ENCODE measurements at regions not wholly inside any gene's neighbourhood (a gene's known extent, or its start where the extent isn't known, plus 50 kb on each side); places are given as distances from the start of the nearest gene placed in this dataset.
"Not testable (repeated sequence)": the region's sequence is repeated elsewhere in the genome, so short reads cannot be mapped to it uniquely, and the experiment has no call there.

- in situ Hi-C loops (cut with HindIII; ENCODE audit: low sequenced_read_pairs): loop anchor here (5.0 kb wide), 1 partner anchor 39 kb away; no protein-coding TSS in a partner anchor
Measured at GRCh38 chr12:84165998-84166571, 746.5 kb downstream of the SLC6A15 start.

- in situ Hi-C loops (cut with HindIII; ENCODE audit: low sequenced_read_pairs): no loop called here
Measured at GRCh38 chr12:84161296-84161695, 751.3 kb downstream of the SLC6A15 start.

GRCh38 chr12:84159260-84159659, 753.3 kb downstream of the SLC6A15 start:
- in situ Hi-C loops (cut with HindIII; ENCODE audit: low sequenced_read_pairs): no loop called here

DNA sequence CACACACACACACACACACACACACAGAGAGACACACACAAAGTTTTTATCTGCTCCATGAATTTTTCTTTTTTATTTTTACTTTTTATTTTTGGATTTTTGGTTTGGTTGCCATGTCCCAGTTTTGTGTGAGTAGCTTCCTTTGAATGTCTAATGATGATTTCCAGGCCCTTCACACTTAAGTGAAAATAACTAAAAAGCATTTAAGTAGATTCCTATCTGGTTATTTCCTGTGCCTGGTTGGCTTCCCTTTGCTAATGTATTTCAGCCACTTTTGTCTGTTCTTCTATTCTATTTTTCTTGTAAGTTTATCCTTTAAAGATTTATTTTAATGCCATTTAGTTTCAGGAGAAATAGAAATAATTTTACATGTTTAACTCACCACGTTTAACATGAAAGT, 755.4 kb downstream of the SLC6A15 start:
- in situ Hi-C loops (cut with HindIII; ENCODE audit: low sequenced_read_pairs): no loop called here

- in situ Hi-C loops (cut with HindIII; ENCODE audit: low sequenced_read_pairs): not testable (repeated sequence)
Measured at GRCh38 chr12:84154991-84155930, 757.3 kb downstream of the SLC6A15 start.

DNA sequence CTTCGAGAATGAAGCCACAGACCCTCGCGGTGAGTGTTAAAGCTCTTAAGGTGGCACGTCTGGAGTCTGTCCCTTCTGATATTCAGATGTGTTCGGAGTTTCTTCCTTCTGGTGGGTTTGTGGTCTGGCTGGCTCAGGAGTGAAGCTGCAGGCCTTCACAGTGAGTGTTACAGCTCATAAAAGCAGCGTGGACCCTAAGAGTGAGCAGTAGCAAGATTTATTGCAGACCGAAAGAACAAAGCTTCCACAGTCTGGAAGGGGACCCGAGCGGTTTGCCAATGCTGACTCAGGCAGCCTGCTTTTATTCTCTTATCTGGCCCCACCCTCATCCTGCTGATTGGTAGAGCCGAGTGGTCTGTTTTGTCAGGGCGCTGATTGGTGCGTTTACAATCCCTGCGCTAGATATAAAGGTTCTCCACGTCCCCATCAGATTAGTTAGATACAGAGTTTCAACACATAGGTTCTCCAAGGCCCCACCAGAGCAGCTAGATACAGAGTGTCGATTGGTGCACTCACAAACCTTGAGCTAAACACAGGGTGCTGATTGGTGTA, 758.1 kb downstream of the SLC6A15 start:
- in situ Hi-C loops (cut with HindIII; ENCODE audit: low sequenced_read_pairs): not testable (repeated sequence)

GRCh38 chr12:84150201-84150600, 762.4 kb downstream of the SLC6A15 start:
- in situ Hi-C loops (cut with HindIII; ENCODE audit: low sequenced_read_pairs): no loop called here

DNA sequence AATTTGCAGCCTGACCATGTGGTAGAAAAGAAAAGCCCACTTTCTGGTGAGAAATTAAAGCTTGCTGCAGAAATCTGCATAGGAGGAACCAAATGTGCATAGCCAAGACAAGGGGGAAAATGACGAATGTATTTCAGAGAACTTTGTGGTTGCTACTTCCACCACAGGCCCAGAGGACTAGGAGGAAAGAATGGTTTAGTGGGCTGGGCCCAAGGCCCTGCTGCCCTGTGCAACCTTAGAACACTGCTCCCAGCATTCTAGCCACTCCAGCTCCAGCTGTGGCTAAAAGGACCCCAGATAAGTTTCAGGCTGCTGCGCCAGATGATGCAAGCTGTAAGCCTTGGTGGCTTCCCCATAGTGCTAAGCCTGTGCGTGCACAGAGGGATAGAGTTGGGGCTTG, 764.3 kb downstream of the SLC6A15 start:
- in situ Hi-C loops (cut with HindIII; ENCODE audit: low sequenced_read_pairs): no loop called here

DNA sequence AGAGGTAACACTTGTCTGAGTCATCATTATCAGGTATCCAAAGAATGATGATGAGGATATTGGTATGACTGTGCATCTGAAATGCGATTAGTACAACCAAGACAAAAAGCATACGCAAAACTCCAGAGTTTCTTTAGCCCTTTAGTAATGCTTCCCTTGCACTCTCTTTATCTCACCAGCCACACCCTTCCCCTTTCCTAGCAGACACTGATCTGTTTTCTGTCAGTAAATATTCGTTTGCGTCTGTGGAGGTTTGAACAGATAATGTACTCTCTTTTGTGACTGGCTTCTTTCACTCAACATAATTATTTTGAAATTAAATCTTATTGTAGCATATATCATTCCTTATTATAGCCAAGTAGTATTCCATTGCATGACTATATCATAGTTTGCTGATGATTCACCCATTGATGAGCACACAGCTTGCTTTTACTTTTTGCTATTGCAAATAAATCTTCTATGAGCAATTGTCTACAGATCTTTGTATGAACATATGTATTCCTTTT, 775.7 kb downstream of the SLC6A15 start:
- in situ Hi-C loops (cut with HindIII; ENCODE audit: low sequenced_read_pairs): no loop called here

DNA sequence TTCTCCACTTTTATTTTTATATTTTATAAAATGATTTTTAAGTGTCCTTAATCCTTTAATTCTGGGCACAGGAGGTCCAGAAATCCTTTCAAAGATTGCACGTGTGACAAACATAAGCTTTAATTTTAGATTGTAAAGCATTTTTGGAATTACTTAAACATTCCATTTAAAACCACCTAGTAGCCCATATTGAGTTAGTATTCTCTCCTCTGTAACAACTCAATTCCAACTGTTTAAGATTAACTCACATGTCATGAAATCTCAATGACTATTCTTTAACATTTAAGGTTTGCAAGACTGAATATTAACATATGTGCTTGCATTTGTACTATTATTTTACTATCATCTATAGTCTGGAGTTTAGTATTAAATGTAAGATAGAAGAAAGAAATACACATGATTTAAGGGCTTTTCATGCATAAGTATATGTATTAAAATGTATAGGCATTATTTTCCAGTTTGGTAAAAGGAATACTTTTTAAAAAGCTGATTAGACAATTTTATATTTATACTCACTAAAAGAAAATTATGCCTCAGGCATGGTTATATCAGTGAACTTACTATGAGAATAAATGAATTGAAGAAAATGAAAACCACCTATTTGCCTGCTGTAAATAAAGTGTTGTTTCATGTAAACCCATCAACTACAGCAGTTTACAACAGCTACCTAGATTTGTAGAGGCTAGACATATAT, 776.9 kb downstream of the SLC6A15 start:
- in situ Hi-C loops (cut with HindIII; ENCODE audit: low sequenced_read_pairs): no loop called here

GRCh38 chr12:84134797-84135366, 777.7 kb downstream of the SLC6A15 start:
- in situ Hi-C loops (cut with HindIII; ENCODE audit: low sequenced_read_pairs): no loop called here

GRCh38 chr12:84131076-84131475, 781.5 kb downstream of the SLC6A15 start:
- in situ Hi-C loops (cut with HindIII; ENCODE audit: low sequenced_read_pairs): no loop called here

GRCh38 chr12:84128117-84128991, 784.2 kb downstream of the SLC6A15 start:
- in situ Hi-C loops (cut with HindIII; ENCODE audit: low sequenced_read_pairs): loop anchor here (5.0 kb wide), 1 partner anchor 39 kb away; no protein-coding TSS in a partner anchor

DNA sequence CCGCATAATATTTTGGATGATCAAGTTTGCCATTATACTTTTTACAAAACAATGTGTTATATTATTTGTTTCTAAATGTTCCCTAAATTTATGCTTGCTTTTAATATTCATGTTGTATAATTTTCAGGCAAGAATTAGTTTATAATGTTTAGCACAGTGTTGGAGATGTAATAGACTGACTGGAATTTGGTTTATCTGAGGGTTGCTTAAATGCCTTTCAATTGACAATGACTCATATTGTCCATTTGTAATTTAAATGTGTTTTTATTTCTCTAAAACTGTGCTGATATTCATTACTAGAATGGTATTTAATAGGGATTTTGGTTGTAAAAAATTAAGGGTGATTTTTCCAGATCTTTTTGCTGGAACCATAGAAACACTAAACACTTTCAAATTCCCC, 788.4 kb downstream of the SLC6A15 start:
- in situ Hi-C loops (cut with HindIII; ENCODE audit: low sequenced_read_pairs): no loop called here

- in situ Hi-C loops (cut with HindIII; ENCODE audit: low sequenced_read_pairs): no loop called here
Measured at GRCh38 chr12:84117190-84117589, 795.4 kb downstream of the SLC6A15 start.

- in situ Hi-C loops (cut with HindIII; ENCODE audit: low sequenced_read_pairs): no loop called here
Measured at GRCh38 chr12:84113666-84114065, 798.9 kb downstream of the SLC6A15 start.

DNA sequence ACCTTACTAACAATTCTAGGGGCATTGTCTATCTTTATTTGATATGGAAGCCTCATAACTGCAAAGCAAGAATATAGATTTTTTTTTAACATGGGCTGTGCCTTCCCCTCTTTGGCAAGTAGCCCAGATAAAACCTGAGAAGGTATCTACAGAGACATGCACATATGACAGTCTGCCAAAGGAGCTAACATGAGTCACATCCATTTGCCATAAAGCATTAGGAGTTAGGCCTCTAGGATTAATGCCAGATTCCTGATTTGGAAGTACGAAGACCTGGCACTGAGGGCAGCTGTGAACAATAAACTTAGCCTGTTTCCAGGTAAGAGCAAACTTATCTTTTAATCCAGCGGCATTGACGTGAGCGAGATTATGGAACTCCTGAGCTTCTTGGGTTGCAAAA, 808.7 kb downstream of the SLC6A15 start:
- in situ Hi-C loops (cut with HindIII; ENCODE audit: low sequenced_read_pairs): not testable (repeated sequence)

- in situ Hi-C loops (cut with HindIII; ENCODE audit: low sequenced_read_pairs): not testable (repeated sequence)
Measured at GRCh38 chr12:84101963-84102362, 810.6 kb downstream of the SLC6A15 start.

DNA sequence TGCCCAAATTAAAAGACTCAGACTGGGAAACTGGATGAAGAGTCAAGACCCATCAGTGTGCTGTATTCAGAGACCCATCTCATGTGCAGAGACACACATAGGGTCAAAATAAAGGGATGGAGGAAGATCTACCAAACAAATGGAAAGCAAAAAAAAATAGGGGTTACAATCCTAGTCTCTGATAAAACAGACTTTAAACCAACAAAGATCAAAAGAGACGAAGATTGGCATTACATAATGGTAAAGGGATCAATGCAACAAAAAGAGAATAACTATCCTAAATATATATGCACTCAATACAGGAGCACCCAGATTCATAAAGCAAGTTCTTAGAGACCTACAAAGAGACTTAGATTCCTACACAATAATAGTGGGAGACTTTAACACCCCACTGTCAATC, 813.0 kb downstream of the SLC6A15 start:
- in situ Hi-C loops (cut with HindIII; ENCODE audit: low sequenced_read_pairs): not testable (repeated sequence)

GRCh38 chr12:84091651-84092050, 820.9 kb downstream of the SLC6A15 start:
- in situ Hi-C loops (cut with HindIII; ENCODE audit: low sequenced_read_pairs): no loop called here

Data from DLD1 (cell line).